ENCODE measurements at regions not wholly inside any gene's neighbourhood (a gene's known extent, or its start where the extent isn't known, plus 50 kb on each side); places are given as distances from the start of the nearest gene placed in this dataset.

DNA sequence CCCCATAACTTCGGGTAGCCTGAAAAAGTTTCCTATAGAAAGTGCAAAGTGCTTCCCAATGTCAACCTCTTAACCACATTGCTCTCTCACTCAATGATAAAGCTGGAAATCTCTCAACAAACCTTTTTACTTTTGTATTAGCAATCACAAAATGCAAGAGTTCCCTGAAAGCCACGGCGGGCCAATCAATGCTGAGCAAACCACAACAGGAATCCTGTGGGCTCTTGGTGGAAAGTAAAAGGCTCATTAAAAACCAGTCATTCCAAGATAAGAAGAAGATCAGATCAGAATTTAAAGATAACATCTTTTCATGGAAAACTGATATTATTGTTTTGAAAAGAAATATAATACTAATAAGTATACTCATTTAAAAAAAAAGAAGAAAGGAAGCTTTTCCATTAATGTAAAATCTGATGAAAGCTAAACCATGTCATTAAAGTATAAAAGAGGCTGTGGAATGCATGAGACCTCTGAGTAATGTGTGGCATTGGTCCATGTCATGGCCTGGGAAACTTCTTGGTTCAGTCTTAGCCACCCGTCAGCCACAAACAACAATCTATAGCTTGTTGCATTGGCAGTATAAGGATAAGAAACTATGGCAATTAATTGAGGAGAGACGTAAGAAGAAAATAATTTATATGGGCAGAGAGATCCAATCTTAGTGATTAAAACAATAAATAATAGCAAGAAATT is 1066.1 kb upstream of the SORCS1 start:
- TF ChIP-seq FOXJ3 (CRISPR knock-in tag; IDR thresholded peaks at IDR 0.05; ENCODE audit: borderline replicate concordance): no peak
- TF ChIP-seq, protein P1, sequence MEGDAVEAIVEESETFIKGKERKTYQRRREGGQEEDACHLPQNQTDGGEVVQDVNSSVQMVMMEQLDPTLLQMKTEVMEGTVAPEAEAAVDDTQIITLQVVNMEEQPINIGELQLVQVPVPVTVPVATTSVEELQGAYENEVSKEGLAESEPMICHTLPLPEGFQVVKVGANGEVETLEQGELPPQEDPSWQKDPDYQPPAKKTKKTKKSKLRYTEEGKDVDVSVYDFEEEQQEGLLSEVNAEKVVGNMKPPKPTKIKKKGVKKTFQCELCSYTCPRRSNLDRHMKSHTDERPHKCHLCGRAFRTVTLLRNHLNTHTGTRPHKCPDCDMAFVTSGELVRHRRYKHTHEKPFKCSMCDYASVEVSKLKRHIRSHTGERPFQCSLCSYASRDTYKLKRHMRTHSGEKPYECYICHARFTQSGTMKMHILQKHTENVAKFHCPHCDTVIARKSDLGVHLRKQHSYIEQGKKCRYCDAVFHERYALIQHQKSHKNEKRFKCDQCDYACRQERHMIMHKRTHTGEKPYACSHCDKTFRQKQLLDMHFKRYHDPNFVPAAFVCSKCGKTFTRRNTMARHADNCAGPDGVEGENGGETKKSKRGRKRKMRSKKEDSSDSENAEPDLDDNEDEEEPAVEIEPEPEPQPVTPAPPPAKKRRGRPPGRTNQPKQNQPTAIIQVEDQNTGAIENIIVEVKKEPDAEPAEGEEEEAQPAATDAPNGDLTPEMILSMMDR (IDR thresholded peaks at IDR 0.05): no peak
- TF ChIP-seq, protein P2, sequence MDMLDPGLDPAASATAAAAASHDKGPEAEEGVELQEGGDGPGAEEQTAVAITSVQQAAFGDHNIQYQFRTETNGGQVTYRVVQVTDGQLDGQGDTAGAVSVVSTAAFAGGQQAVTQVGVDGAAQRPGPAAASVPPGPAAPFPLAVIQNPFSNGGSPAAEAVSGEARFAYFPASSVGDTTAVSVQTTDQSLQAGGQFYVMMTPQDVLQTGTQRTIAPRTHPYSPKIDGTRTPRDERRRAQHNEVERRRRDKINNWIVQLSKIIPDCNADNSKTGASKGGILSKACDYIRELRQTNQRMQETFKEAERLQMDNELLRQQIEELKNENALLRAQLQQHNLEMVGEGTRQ (CRISPR knock-in tag; IDR thresholded peaks at IDR 0.05): no peak
- no peak for TF ChIP-seq JUN (CRISPR knock-in tag; IDR thresholded peaks at IDR 0.05)
- TF ChIP-seq TEAD1 (CRISPR knock-in tag; IDR thresholded peaks at IDR 0.05): no peak
- TF ChIP-seq ATF1 (CRISPR knock-in tag; IDR thresholded peaks at IDR 0.05): no peak

All from WTC11 (cell line).